ENCODE measurements at regions not wholly inside any gene's neighbourhood (a gene's known extent, or its start where the extent isn't known, plus 50 kb on each side); places are given as distances from the start of the nearest gene placed in this dataset.

GRCh38 chr14:49989966-49990365 lies 97.1 kb downstream of the ARF6 start:
- Histone ChIP-seq H3K9ac (ENCODE audit: low read length) (no peak overlapping the region), H3K4me1 (ENCODE audit: control insufficient read depth in 1 of 2, insufficient read depth in 2 of 2, low read length in 2 of 2) (peaks cover 0 to 22% of the 10 kb centered on the region in 2 experiments; a peak in 2 of 4 replicates), H3K27me3 (ENCODE audit: insufficient read depth, low read length) (no peaks in the 10 kb centered on the region), H3K4me3 (replicated peaks in 1 of 2; ENCODE audit: low read depth in 1 of 2, low read length in 2 of 2) (no peak overlapping the region), H4K20me1 (ENCODE audit: insufficient read depth) (no peaks in the 10 kb centered on the region), H3K9me2 (ENCODE audit: insufficient read depth) (no peaks in the 10 kb centered on the region), H2AFZ (ENCODE audit: low read depth, low read length, poor library complexity, severe bottlenecking) (no peak overlapping the region), H3K79me2 (ENCODE audit: insufficient read depth, low read length) (no peaks in the 10 kb centered on the region), H3K36me3 (ENCODE audit: control insufficient read depth in 1 of 2, insufficient read depth in 2 of 2, low read length in 2 of 2) (no peaks in the 10 kb centered on the region), H3K9me3 (ENCODE audit: control insufficient read depth in 1 of 2, insufficient read depth in 1 of 2, low read depth in 1 of 2, low read length in 2 of 2) (no peaks in the 10 kb centered on the region), H3K4me2 (ENCODE audit: low read length) (no peak overlapping the region), H3K27ac (ENCODE audit: low read depth, low read length) (no peak overlapping the region)
- TF ChIP-seq CEBPB (IDR thresholded peaks at IDR 0.05; ENCODE audit: low read depth), result no peak
- no peak for TF ChIP-seq ELF1 (IDR thresholded peaks at IDR 0.05; ENCODE audit: borderline replicate concordance, low read depth)
- TF ChIP-seq YY1 (IDR thresholded peaks at IDR 0.05; ENCODE audit: extremely low read depth, insufficient replicate concordance, low read depth, low read length), result no peak
- no peak for TF ChIP-seq RAD21 (IDR thresholded peaks at IDR 0.05; ENCODE audit: low read depth)
- no peak for TF ChIP-seq TCF7L2 (IDR thresholded peaks at IDR 0.05; ENCODE audit: borderline replicate concordance, extremely low read depth, insufficient read depth, insufficient read length)
- ChIA-PET RAD21 (ENCODE audit: low non-redundant PET in 1 of 2, low total read pairs in 2 of 2, uncharacterized antibody in 2 of 2, unreplicated experiment in 2 of 2) (no interaction called here), CTCF (no interaction called here), POLR2A (interaction anchor here (1.4 kb wide), 1 partner anchor 13 kb away, joined by 4 read pairs; no protein-coding TSS in a partner anchor)
- intact Hi-C loops (cut with micrococcal nuclease), result no loop called here
- no peak for DNase-seq (ENCODE audit: low read depth, low spot score)
- BruUV-seq (replicated peaks), result no TSS peak
- no peak for ATAC-seq

- no peak overlapping the region for H3K4me3 ChIP-seq (replicated peaks in 1 of 2; ENCODE audit: low read depth in 1 of 2, low read length in 2 of 2)
- H3K9me3 ChIP-seq (ENCODE audit: control insufficient read depth in 1 of 2, insufficient read depth in 1 of 2, low read depth in 1 of 2, low read length in 2 of 2), result no peaks in the 10 kb centered on the region
- DNase-seq (ENCODE audit: low read depth, low spot score), result no peak
- RAD21 ChIA-PET (ENCODE audit: low non-redundant PET in 1 of 2, low total read pairs in 2 of 2, uncharacterized antibody in 2 of 2, unreplicated experiment in 2 of 2), result no interaction called here
- POLR2A ChIA-PET, result interaction anchor here (0.9 to 1.4 kb wide), 2 partner anchors 12 to 19 kb away, joined by 3 to 4 read pairs; no protein-coding TSS in a partner anchor
- H3K36me3 ChIP-seq (ENCODE audit: control insufficient read depth in 1 of 2, insufficient read depth in 2 of 2, low read length in 2 of 2), result no peaks in the 10 kb centered on the region
- no peak overlapping the region for H2AFZ ChIP-seq (ENCODE audit: low read depth, low read length, poor library complexity, severe bottlenecking)
- no peaks in the 10 kb centered on the region for H4K20me1 ChIP-seq (ENCODE audit: insufficient read depth)
- H3K4me1 ChIP-seq (ENCODE audit: control insufficient read depth in 1 of 2, insufficient read depth in 2 of 2, low read length in 2 of 2), result peaks cover 0 to 27% of the 10 kb centered on the region in 2 experiments; a peak in 2 of 4 replicates
- H3K9me2 ChIP-seq (ENCODE audit: insufficient read depth), result no peaks in the 10 kb centered on the region
- H3K9ac ChIP-seq (ENCODE audit: low read length), result no peak overlapping the region
- intact Hi-C loops (cut with micrococcal nuclease), result no loop called here
- H3K27me3 ChIP-seq (ENCODE audit: insufficient read depth, low read length), result no peaks in the 10 kb centered on the region
- ATAC-seq, result no peak
- H3K79me2 ChIP-seq (ENCODE audit: insufficient read depth, low read length), result no peaks in the 10 kb centered on the region
- no peak for TF ChIP-seq CBX3 (IDR thresholded peaks at IDR 0.05; ENCODE audit: low read depth)
- no peak for TF ChIP-seq EZH2 (IDR thresholded peaks at IDR 0.05)
- TF ChIP-seq EGR1 (IDR thresholded peaks at IDR 0.05; ENCODE audit: low read depth), result no peak
- TF ChIP-seq ZNF274 (IDR thresholded peaks at IDR 0.05; ENCODE audit: low read depth, low read length), result no peak
- TF ChIP-seq POLR2A (IDR thresholded peaks at IDR 0.05; ENCODE audit: borderline replicate concordance, extremely low read depth, insufficient read depth, insufficient read length), result no peak
- TF ChIP-seq REST (IDR thresholded peaks at IDR 0.05; ENCODE audit: low read depth), result no peak
- TF ChIP-seq ELF1 (IDR thresholded peaks at IDR 0.05; ENCODE audit: borderline replicate concordance, low read depth), result no peak
- CTCF ChIA-PET, result no interaction called here
- no peak overlapping the region for H3K27ac ChIP-seq (ENCODE audit: low read depth, low read length)
- H3K4me2 ChIP-seq (ENCODE audit: low read length), result no peak overlapping the region
- BruUV-seq (replicated peaks), result no TSS peak
Measured at GRCh38 chr14:49991491-49991890, 98.6 kb downstream of the ARF6 start.
